Activated T-cell treated with anti-CD3 and anti-CD28 coated beads, Interleukin-2, amount 50 U/mL, for 72 hours (primary cell): ENCODE measurements at regions not wholly inside any gene's neighbourhood (a gene's known extent, or its start where the extent isn't known, plus 50 kb on each side); places are given as distances from the start of the nearest gene placed in this dataset.
"Not testable (repeated sequence)": the region's sequence is repeated elsewhere in the genome, so short reads cannot be mapped to it uniquely, and the experiment has no call there.

ENCODE experiments used
- ATAC-seq, 2 donors: fragments of 150-1000 bp; cut with Tn5 transposase; replicated peaks in 1 of 2; 2 replicates each; pipeline ENCODE4 v1.10.0; 2021; ENCODE audit warnings: moderate library complexity in 2 of 2, mild to moderate bottlenecking in 1 of 2
- DNase-seq, 2 donors: peaks; one replicate each; pipeline ENCODE4 v3.0.0; 2021 to 2022; ENCODE audit warnings: mixed read lengths in 1 of 2
- H3K27ac Mint-ChIP-seq: one replicate; pipeline ENCODE4 v1.8.0; 2022; ENCODE audit warnings: mild to moderate bottlenecking, moderate library complexity, mixed read lengths
- H3K27me3 Mint-ChIP-seq: one replicate; pipeline ENCODE4 v1.8.0; 2022; ENCODE audit warnings: low read depth, mixed read lengths
- H3K36me3 Mint-ChIP-seq, 2 donors: one replicate each; pipeline ENCODE4 v1.8.0; 2022; ENCODE audit warnings: mixed read lengths in 2 of 2, mild to moderate bottlenecking in 1 of 2; ENCODE audit not compliant: insufficient read depth in 2 of 2
- H3K4me1 Mint-ChIP-seq: one replicate; pipeline ENCODE4 v1.8.0; 2022; ENCODE audit warnings: low read depth, mixed read lengths
- H3K4me3 Mint-ChIP-seq, 2 donors: one replicate each; pipeline ENCODE4 v1.8.0; 2022; ENCODE audit warnings: mild to moderate bottlenecking in 2 of 2, mixed read lengths in 2 of 2, moderate library complexity in 2 of 2
- H3K9me3 Mint-ChIP-seq, 2 donors: one replicate each; pipeline ENCODE4 v1.8.0; 2022; ENCODE audit warnings: mixed read lengths in 2 of 2

DNA sequence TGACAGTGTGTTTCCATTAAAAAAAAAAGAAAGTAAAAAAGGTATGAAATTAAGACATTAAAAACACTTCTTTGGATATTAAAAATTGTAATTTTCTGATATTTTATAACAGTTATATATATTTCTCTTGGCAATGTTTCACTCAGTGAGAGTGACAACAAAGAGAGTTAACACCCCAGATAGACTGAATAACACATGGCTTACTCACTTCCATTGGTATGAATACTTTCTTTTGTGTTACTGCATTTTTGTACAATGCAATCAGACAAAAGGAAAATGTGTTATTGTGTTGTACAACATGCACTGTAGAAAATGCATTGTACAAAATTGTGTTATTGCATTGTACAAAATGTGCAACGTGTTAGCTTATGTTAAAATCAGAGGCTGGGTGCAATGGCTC lies 676.6 kb upstream of the AMELY start:
- not testable (repeated sequence) for ATAC-seq, DNase-seq, H3K4me3 Mint-ChIP-seq, H3K4me1 Mint-ChIP-seq, H3K9me3 Mint-ChIP-seq, H3K27me3 Mint-ChIP-seq, H3K27ac Mint-ChIP-seq, H3K36me3 Mint-ChIP-seq

DNA sequence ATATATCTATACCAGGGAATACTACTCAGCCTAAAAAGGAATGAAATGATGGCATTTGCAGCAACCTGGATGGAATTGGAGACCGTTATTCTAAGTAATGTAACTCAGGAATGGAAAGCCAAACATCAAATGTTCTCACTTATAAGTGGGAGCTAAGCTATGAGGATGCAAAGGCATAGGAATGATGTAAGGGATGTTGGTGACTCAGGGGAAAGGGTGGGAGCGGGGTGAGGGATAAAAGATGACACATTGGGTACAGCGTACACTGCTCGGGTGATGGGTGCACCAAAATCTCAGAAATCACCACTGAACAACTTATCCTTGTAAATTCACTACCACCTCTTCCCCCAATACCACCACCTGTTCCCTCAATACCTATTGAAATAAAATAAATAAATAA lies 651.0 kb upstream of the AMELY start:
- ATAC-seq = no peak
- Mint-ChIP-seq H3K36me3 (no peaks in the 10 kb centered on the region), H3K27ac (no peak overlapping the region), H3K27me3 (no peaks in the 10 kb centered on the region), H3K9me3 (peaks cover 0 to 16% of the 10 kb centered on the region in 2 donors), H3K4me1 (no peaks in the 10 kb centered on the region), H3K4me3 (no peak overlapping the region)
- no peak for DNase-seq

DNA sequence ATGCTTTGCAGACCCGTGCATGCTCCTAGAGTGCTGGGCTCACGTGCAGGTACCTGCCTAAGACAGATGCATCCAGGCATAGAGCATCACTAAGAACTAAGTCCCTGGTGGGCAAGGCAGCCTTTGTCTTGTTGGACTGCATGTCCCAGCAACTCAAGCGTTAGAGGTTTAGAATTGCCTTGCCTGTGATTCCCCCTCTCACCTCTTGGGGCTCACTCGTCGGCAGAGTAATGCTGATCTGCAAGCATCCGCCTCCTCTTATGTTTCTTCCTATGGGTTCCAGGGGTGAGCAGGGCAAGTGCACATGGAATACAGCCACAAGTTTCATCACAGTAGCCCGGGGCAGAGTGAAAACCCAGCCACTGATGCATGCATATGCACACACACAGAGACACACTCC lies 646.1 kb upstream of the AMELY start:
- H3K36me3 Mint-ChIP-seq = no peaks in the 10 kb centered on the region
- H3K9me3 Mint-ChIP-seq = peaks cover 0 to 15% of the 10 kb centered on the region in 2 donors
- ATAC-seq (no peak), DNase-seq (no peak)
- H3K4me1 Mint-ChIP-seq = no peaks in the 10 kb centered on the region
- no peak overlapping the region for H3K27ac Mint-ChIP-seq
- no peaks in the 10 kb centered on the region for H3K27me3 Mint-ChIP-seq
- no peak overlapping the region for H3K4me3 Mint-ChIP-seq

DNA sequence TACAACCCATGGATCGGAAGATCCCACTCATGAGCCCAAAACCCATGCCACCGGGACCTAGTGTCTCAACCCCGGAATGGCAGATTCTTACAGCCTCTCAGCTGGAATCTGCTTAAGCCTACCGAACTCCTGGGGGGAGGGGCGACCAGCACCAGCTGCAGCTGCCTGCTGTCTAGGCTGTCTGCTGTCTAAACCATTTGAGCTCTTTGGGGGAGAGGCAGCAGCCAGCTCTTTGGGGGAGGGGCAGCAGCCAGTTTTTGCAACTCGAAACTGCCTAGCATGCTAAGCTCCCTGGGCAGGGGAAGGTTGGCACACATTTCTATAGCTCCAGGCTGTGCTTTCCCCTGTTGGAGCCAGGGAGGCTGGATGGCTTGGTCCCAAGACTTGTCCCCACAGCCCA lies 643.5 kb upstream of the AMELY start:
- DNase-seq (no peak), ATAC-seq (no peak)
- no peaks in the 10 kb centered on the region for H3K36me3 Mint-ChIP-seq
- H3K4me3 Mint-ChIP-seq = no peak overlapping the region
- H3K9me3 Mint-ChIP-seq = peaks cover 0 to 15% of the 10 kb centered on the region in 2 donors
- no peaks in the 10 kb centered on the region for H3K4me1 Mint-ChIP-seq
- H3K27ac Mint-ChIP-seq = no peak overlapping the region
- H3K27me3 Mint-ChIP-seq = no peaks in the 10 kb centered on the region

DNA sequence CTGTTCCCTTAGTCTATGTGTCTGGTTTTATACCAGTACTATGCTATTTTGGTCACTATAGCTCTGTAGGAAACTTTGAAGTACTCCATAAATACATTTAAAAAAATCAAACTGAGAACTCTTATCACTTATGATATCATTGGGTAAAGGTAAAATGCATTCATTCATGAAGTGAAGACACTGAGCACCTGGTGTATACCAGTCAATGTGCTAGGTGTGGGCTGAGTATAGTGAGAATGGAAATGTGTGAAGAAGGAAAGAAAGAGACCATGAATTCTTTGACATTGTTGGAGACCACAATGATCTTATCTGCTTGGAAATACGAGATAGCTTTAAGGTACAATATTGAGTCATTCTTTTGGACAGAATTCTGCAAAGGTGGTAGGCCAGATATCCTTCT lies 633.5 kb upstream of the AMELY start:
- Mint-ChIP-seq H3K9me3 (peaks cover 0 to 1% of the 10 kb centered on the region in 2 donors), H3K36me3 (peaks cover 0 to 2% of the 10 kb centered on the region in 2 donors), H3K27ac (no peak overlapping the region), H3K4me3 (no peak overlapping the region), H3K4me1 (no peaks in the 10 kb centered on the region), H3K27me3 (no peaks in the 10 kb centered on the region)
- DNase-seq (no peak), ATAC-seq (peak in 1 of 2 donors; percentile 48)

DNA sequence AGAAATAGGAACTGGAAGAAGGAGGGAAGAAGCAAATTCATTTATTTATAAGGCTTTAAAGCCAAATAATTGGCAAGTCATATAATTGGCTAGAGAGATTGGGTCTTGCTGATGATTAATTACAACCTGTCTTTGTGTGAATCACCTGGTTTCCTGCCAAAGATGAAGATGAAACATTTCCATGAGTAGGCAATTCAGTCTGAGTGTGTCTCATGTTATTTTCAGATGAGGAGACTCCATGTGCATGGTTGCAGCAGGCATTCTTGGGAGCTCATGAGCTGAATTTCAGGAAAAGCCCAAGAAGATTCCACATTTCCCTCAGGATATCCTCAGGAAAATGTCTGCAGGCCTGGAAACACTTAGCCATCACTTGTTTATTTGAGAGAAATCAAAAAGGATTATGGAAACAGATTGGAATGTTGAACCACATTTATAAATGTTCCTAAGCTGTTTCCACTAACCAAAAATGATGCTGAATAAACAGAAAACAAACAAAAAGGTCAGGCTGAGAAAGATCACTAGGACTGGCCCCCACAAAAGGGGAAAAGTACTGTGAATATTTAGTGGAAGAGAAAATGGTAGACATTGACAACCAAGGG lies 632.7 kb upstream of the AMELY start:
- DNase-seq = no peak
- H3K4me1 Mint-ChIP-seq = no peaks in the 10 kb centered on the region
- peaks cover 0 to 1% of the 10 kb centered on the region in 2 donors for H3K9me3 Mint-ChIP-seq
- ATAC-seq = peak in 1 of 2 donors; percentile 30
- H3K27me3 Mint-ChIP-seq = no peaks in the 10 kb centered on the region
- H3K4me3 Mint-ChIP-seq = peak overlapping the region in 1 of 2 donors; percentile 40
- peak overlapping the region; percentile 72 for H3K27ac Mint-ChIP-seq
- H3K36me3 Mint-ChIP-seq = peaks cover 0 to 2% of the 10 kb centered on the region in 2 donors

DNA sequence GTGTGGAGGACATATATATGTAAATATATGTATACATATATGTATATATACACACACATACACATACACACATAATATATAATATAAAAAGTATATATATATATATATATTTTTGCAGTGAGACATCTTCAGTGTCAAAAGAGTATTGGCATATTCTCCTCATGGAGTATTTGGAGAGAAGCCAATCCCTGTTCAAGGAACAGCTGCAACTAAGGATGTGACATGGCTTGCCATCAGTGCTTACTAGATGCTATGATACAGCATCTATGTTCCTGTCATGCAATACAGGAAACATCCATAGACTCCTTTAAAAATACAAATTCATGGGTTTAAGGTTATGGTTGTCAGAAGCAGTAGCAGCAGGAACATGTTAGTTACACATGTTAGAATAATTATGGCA lies 632.0 kb upstream of the AMELY start:
- Mint-ChIP-seq H3K4me3 (no peak overlapping the region), H3K27me3 (no peaks in the 10 kb centered on the region), H3K27ac (no peak overlapping the region), H3K9me3 (peaks cover 0 to 1% of the 10 kb centered on the region in 2 donors), H3K36me3 (peaks cover 0 to 2% of the 10 kb centered on the region in 2 donors), H3K4me1 (no peaks in the 10 kb centered on the region)
- ATAC-seq (no peak), DNase-seq (no peak)

DNA sequence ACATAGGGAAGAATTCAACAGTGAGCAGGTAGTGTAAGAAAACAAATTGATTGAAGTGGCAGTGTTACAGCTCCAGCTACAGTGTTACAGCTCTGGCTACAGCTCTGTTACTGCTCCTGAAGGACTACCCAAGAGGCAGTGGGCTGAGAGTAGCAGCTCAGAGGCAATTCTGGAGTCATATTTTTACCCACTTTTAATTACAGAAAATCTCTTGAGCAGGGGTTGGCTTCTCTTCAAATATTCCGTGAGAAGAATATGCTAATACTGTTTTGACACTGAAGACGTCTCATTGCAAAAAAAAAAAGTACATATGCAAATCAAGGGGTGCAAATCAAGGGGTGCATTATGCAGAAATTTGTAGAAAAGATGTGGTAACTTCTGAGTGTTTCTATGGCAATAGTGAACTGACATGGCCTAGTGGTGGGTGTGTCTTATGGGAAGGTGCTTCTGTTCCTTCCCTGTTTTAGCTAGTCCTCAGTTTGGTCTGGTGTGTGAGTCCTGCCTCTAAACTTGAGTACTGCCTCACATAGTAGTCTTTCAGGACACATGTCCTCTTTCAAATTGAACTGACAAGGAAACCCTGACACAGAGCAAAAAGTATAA lies 630.8 kb upstream of the AMELY start:
- H3K4me1 Mint-ChIP-seq = no peaks in the 10 kb centered on the region
- H3K27ac Mint-ChIP-seq = no peak overlapping the region
- H3K27me3 Mint-ChIP-seq = no peaks in the 10 kb centered on the region
- peaks cover 0 to 3% of the 10 kb centered on the region in 2 donors for H3K9me3 Mint-ChIP-seq
- peaks cover 0 to 2% of the 10 kb centered on the region in 2 donors for H3K36me3 Mint-ChIP-seq
- DNase-seq = no peak
- H3K4me3 Mint-ChIP-seq = no peak overlapping the region
- no peak for ATAC-seq

DNA sequence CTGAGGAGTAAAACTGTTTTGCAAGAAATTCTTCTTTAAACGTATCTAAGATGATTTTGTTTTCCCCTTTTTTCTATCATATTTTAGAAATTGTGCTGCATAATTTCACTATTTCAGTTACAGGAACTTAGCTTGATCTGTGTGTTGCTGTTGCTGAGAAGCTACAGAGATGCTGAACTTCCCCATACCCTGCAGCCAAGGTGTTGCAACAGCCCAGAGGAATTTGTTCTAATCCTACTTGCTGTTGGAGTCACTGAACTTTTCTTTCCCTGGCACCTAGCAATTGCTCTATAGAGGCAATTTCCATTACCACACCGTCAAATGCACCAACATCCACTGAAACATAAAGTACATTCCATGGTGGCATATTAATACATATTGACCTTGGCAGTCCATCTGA lies 617.8 kb upstream of the AMELY start:
- H3K27ac Mint-ChIP-seq = no peak overlapping the region
- no peaks in the 10 kb centered on the region for H3K27me3 Mint-ChIP-seq
- ATAC-seq (no peak), DNase-seq (no peak)
- H3K9me3 Mint-ChIP-seq = peaks cover 0 to 2% of the 10 kb centered on the region in 2 donors
- H3K4me1 Mint-ChIP-seq = no peaks in the 10 kb centered on the region
- no peak overlapping the region for H3K4me3 Mint-ChIP-seq
- H3K36me3 Mint-ChIP-seq = no peaks in the 10 kb centered on the region

DNA sequence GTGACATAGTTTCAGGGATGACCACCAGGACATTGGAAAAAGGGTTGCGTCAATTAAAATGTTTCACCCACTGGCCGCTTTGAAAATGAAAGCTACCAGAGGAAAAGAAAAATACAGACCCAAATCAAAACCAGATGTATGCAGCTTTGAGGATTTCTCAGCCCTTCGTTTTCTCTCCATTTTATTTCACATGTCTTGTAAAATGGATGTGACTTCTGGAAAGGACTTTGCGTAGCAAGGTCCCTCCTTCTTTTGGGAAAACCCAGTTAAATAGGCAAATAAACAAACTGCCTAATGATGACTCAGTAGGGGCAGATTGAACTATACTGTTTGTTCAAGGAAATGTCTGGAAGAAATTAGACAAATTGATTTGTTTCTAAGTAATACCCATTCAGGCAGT lies 616.0 kb upstream of the AMELY start:
- not testable (repeated sequence) for DNase-seq, H3K9me3 Mint-ChIP-seq, ATAC-seq, H3K4me1 Mint-ChIP-seq, H3K27me3 Mint-ChIP-seq, H3K27ac Mint-ChIP-seq, H3K4me3 Mint-ChIP-seq, H3K36me3 Mint-ChIP-seq

DNA sequence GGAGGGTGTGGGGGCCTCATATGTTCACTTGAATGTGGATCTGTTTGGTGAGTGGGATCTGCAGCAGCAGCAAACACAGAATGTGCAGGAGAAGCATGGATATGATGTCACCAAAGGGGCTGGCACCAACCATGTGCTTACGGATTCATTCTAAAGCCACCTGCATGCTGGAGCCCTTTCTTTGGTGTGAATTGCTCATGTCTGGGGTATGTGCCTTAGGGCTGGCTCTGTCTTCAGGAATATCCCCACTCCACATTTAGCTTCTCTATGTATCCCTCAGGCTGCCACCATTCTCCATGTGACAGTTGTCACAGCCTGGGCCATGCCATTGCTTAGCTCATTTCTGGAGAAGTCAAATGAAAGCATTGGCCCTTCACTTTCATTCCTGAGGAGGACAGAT lies 606.8 kb upstream of the AMELY start:
- Mint-ChIP-seq H3K9me3 (peaks cover 0 to 1% of the 10 kb centered on the region in 2 donors), H3K36me3 (no peaks in the 10 kb centered on the region), H3K4me1 (no peaks in the 10 kb centered on the region), H3K27ac (no peak overlapping the region), H3K27me3 (no peaks in the 10 kb centered on the region), H3K4me3 (no peak overlapping the region)
- DNase-seq (no peak), ATAC-seq (no peak)

DNA sequence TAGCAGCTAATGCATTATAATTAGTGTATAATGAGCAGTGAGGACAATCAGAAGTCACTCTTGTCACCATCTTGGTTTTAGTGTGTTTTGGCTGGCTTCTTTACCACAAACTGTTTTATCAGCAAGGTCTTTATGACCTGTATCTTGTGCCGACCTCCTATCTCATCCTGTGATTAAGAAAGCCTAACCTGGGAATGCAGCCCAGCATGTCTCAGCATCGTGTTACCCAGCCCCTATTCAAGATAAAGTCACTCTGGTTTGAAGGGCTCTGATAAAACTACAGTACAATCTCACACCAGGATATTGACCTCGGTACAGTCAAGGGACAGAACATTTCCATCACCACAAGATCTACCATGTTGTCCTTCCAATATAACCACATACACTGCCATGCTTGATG lies 604.7 kb upstream of the AMELY start:
- Mint-ChIP-seq H3K27me3 (no peaks in the 10 kb centered on the region), H3K36me3 (no peaks in the 10 kb centered on the region), H3K4me3 (no peak overlapping the region), H3K9me3 (peaks cover 0 to 1% of the 10 kb centered on the region in 2 donors), H3K4me1 (no peaks in the 10 kb centered on the region), H3K27ac (no peak overlapping the region)
- no peak for DNase-seq
- no peak for ATAC-seq

DNA sequence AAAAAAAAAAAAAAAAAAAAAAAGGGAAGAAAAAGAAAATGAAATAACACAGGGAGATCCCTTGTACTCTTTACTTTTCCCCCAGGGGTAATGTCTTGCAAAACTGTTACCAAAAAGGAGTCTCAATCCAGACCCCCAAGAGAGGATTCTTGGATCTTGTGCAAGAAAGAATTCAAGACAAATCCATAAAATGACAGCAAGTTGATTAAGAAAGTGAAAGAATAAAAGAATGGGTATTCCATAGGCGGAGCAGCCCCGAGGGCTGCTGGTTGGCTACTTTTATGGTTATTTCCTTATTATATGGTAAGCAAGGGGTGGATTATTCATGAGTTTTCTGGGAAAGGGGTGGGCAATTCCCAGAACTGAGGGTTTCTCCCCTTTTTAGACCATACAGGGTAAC lies 604.3 kb upstream of the AMELY start:
- Mint-ChIP-seq H3K4me3 (no peak overlapping the region), H3K36me3 (no peaks in the 10 kb centered on the region), H3K27ac (no peak overlapping the region), H3K27me3 (no peaks in the 10 kb centered on the region), H3K9me3 (peaks cover 0 to 1% of the 10 kb centered on the region in 2 donors), H3K4me1 (no peaks in the 10 kb centered on the region)
- ATAC-seq (no peak), DNase-seq (no peak)

DNA sequence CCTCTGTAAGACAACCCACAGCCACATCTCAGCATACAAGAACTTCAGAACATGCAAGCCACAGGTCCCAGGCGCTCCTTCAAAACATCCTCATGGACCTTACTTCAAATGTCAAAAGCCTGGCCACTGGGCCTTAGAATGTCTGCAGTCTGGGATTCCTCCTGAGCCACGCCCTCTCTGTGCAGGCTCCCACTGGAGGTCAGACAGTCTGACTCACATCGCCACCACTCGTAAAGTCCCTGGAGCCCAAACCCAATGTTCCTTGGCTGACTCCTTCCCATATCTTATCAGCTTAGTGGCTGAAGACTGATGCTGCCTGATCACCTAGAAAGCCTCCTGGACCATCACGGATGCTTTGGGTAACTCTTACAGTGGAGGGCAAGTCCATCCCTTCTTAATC lies 591.3 kb upstream of the AMELY start:
- DNase-seq = no peak
- no peak overlapping the region for H3K27ac Mint-ChIP-seq
- no peaks in the 10 kb centered on the region for H3K4me1 Mint-ChIP-seq
- no peak overlapping the region for H3K4me3 Mint-ChIP-seq
- no peak for ATAC-seq
- no peaks in the 10 kb centered on the region for H3K27me3 Mint-ChIP-seq
- peaks cover 0 to 6% of the 10 kb centered on the region in 2 donors for H3K9me3 Mint-ChIP-seq
- H3K36me3 Mint-ChIP-seq = peaks cover 0 to 7% of the 10 kb centered on the region in 2 donors
